Smooth muscle cell (in vitro differentiated cells): ENCODE measurements at regions not wholly inside any gene's neighbourhood (a gene's known extent, or its start where the extent isn't known, plus 50 kb on each side); places are given as distances from the start of the nearest gene placed in this dataset.
A peak's percentile ranks its signal among the peaks of the same experiment; 100 is the strongest.

Experiments used
- DNase-seq: peaks from one replicate; lab custom pipeline; 2025; ENCODE audit not compliant: unreplicated experiment; lab: John Stamatoyannopoulos, UW
- H2AFZ ChIP-seq: fragments of 200-600 bp; sonication (generic); 2 replicates; pipeline ENCODE4 v1.6.0; 2016; ENCODE audit warnings: antibody characterized with exemption, low read depth, mild to moderate bottlenecking
- H3F3A ChIP-seq: fragments of 200-600 bp; sonication (generic); 2 replicates; pipeline ENCODE4 v1.6.0; 2017; ENCODE audit warnings: antibody characterized with exemption, low read depth
- H3K27ac ChIP-seq: fragments of 200-600 bp; sonication (generic); 2 replicates; pipeline ENCODE4 v1.5.1; 2016; ENCODE audit warnings: low read depth, mild to moderate bottlenecking
- H3K27me3 ChIP-seq: fragments of 200-600 bp; sonication (generic); 2 replicates; pipeline ENCODE4 v1.6.1; 2016; ENCODE audit warnings: low read depth, mild to moderate bottlenecking
- H3K36me3 ChIP-seq: fragments of 200-600 bp; sonication (generic); 2 replicates; pipeline ENCODE4 v1.5.1; 2016; ENCODE audit warnings: low read depth
- H3K4me1 ChIP-seq: fragments of 200-600 bp; sonication (generic); 2 replicates; pipeline ENCODE4 v1.5.1; 2016; ENCODE audit warnings: low read depth
- H3K4me2 ChIP-seq: fragments of 200-600 bp; sonication (generic); 2 replicates; pipeline ENCODE4 v1.6.0; 2016; ENCODE audit warnings: mild to moderate bottlenecking
- H3K4me3 ChIP-seq: fragments of 200-600 bp; sonication (generic); 2 replicates; pipeline ENCODE4 v1.5.1; 2016; ENCODE audit warnings: mild to moderate bottlenecking
- H3K79me2 ChIP-seq: fragments of 200-600 bp; sonication (generic); 2 replicates; pipeline ENCODE4 v1.6.0; 2016; ENCODE audit warnings: low read depth, mild to moderate bottlenecking
- H3K9ac ChIP-seq: fragments of 200-600 bp; sonication (generic); 2 replicates; pipeline ENCODE4 v1.6.0; 2016; ENCODE audit warnings: low read depth
- H3K9me3 ChIP-seq: fragments of 200-600 bp; sonication (generic); replicated peaks from 2 replicates; pipeline ENCODE4 v1.5.1; 2016; ENCODE audit warnings: low read depth
- H4K20me1 ChIP-seq: fragments of 200-600 bp; sonication (generic); 2 replicates; pipeline ENCODE4 v1.6.0; 2016; ENCODE audit warnings: low read depth
- CTCF ChIP-seq: fragments of 200-600 bp; sonication (generic); IDR thresholded peaks from 2 replicates; pipeline ENCODE4 v1.5.1; 2017; ENCODE audit warnings: borderline replicate concordance, mild to moderate bottlenecking, antibody characterized with exemption; ENCODE audit not compliant: insufficient read depth, poor library complexity, severe bottlenecking
- WGBS: methylation state at CpG from one replicate; pipeline ENCODE4 v1.1.7; 2016; ENCODE audit warnings: low lambda C conversion rate; 5-methylcytosine and 5-hydroxymethylcytosine counted together

- H3K9ac ChIP-seq: peak overlapping the region; percentile 73
- no peaks in the 10 kb centered on the region for H3K79me2 ChIP-seq
- H3K4me2 ChIP-seq: peak overlapping the region; percentile 76
- H3K4me3 ChIP-seq: peak overlapping the region; percentile 9
- 9% methylated on average over 16 of the region's 17 CpGs for WGBS
- H3K9me3 ChIP-seq: no peaks in the 10 kb centered on the region
- peak overlapping the region; percentile 50 for H2AFZ ChIP-seq
- peak overlapping the region; percentile 96 for H3K27ac ChIP-seq
- no peaks in the 10 kb centered on the region for H3K36me3 ChIP-seq
- no peak for TF ChIP-seq CTCF
- no peaks in the 10 kb centered on the region for H3F3A ChIP-seq
- no peaks in the 10 kb centered on the region for H3K27me3 ChIP-seq
- no peaks in the 10 kb centered on the region for H3K4me1 ChIP-seq
- H4K20me1 ChIP-seq: no peaks in the 10 kb centered on the region
- DNase-seq: peak; percentile 34
These were observed 406.0 kb upstream of the MAF start for GRCh38 chr16:80006241-80007215.

GRCh38 chr16:80004113-80004512, 403.6 kb upstream of the MAF start:
- Histone ChIP-seq H3K27ac (no peak overlapping the region), H3K4me3 (no peak overlapping the region), H3K4me1 (no peaks in the 10 kb centered on the region), H3K9me3 (no peaks in the 10 kb centered on the region), H3K27me3 (no peaks in the 10 kb centered on the region), H3K4me2 (no peak overlapping the region), H4K20me1 (no peaks in the 10 kb centered on the region), H3K79me2 (no peaks in the 10 kb centered on the region), H3K9ac (no peak overlapping the region), H3K36me3 (no peaks in the 10 kb centered on the region), H3F3A (no peaks in the 10 kb centered on the region), H2AFZ (no peak overlapping the region)
- WGBS: 97% methylated on average over 6 of the region's 6 CpGs
- no peak for DNase-seq
- no peak for TF ChIP-seq CTCF

GRCh38 chr16:80002261-80002660, 401.7 kb upstream of the MAF start:
- 89% methylated on average over 2 of the region's 2 CpGs for WGBS
- H3K4me1 ChIP-seq: no peaks in the 10 kb centered on the region
- no peak overlapping the region for H2AFZ ChIP-seq
- H3K27ac ChIP-seq: no peak overlapping the region
- TF ChIP-seq CTCF: no peak
- no peak overlapping the region for H3K4me3 ChIP-seq
- no peak overlapping the region for H3K4me2 ChIP-seq
- H3K36me3 ChIP-seq: no peaks in the 10 kb centered on the region
- H3K27me3 ChIP-seq: no peaks in the 10 kb centered on the region
- H3F3A ChIP-seq: no peaks in the 10 kb centered on the region
- no peak overlapping the region for H3K9ac ChIP-seq
- DNase-seq: no peak
- H4K20me1 ChIP-seq: no peaks in the 10 kb centered on the region
- H3K79me2 ChIP-seq: no peaks in the 10 kb centered on the region
- H3K9me3 ChIP-seq: no peaks in the 10 kb centered on the region
